ENCODE measurements at regions not wholly inside any gene's neighbourhood (a gene's known extent, or its start where the extent isn't known, plus 50 kb on each side); places are given as distances from the start of the nearest gene placed in this dataset.

DNA sequence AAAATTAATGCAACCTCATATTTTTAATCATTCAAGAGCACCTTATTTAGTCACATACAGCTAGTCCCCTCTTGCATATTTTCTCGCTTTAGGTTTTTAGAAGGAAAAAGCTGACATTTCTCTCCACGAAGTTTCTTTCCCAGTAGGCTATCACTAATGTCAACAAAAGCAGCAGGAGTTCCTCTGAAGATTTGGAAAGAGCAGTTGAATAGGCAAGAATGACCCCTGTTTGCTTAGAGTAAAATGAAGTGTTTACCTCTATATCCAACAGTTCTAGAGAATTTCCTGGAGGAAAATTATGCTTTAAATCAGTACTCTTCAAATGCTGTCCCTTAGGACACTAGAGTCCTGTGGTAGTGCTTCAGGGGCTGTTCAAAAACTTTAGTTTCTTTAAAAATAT lies 188.1 kb upstream of the PRKD1 start:
- no peak for TF ChIP-seq POLR2A (IDR thresholded peaks at IDR 0.05)
- TF ChIP-seq, protein P1, sequence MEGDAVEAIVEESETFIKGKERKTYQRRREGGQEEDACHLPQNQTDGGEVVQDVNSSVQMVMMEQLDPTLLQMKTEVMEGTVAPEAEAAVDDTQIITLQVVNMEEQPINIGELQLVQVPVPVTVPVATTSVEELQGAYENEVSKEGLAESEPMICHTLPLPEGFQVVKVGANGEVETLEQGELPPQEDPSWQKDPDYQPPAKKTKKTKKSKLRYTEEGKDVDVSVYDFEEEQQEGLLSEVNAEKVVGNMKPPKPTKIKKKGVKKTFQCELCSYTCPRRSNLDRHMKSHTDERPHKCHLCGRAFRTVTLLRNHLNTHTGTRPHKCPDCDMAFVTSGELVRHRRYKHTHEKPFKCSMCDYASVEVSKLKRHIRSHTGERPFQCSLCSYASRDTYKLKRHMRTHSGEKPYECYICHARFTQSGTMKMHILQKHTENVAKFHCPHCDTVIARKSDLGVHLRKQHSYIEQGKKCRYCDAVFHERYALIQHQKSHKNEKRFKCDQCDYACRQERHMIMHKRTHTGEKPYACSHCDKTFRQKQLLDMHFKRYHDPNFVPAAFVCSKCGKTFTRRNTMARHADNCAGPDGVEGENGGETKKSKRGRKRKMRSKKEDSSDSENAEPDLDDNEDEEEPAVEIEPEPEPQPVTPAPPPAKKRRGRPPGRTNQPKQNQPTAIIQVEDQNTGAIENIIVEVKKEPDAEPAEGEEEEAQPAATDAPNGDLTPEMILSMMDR (IDR thresholded peaks at IDR 0.05), result no peak
